ENCODE measurements at regions not wholly inside any gene's neighbourhood (a gene's known extent, or its start where the extent isn't known, plus 50 kb on each side); places are given as distances from the start of the nearest gene placed in this dataset.
"Not testable (repeated sequence)": the region's sequence is repeated elsewhere in the genome, so short reads cannot be mapped to it uniquely, and the experiment has no call there.

- intact Hi-C loops (cut with micrococcal nuclease; ENCODE audit: unreplicated experiment) = no loop called here
- Histone ChIP-seq H3K9me3 (no peaks in the 10 kb centered on the region), H3K36me3 (ENCODE audit: control insufficient read depth, insufficient read depth, low read length) (no peaks in the 10 kb centered on the region), H3K4me3 (ENCODE audit: low read depth, low read length) (no peak overlapping the region), H3K27me3 (replicated peaks; ENCODE audit: control insufficient read depth, insufficient read depth, low read length) (no peaks in the 10 kb centered on the region), H3K4me1 (peaks cover 21% of the 10 kb centered on the region)
- BruUV-seq (replicated peaks) = no TSS peak
- peaks cover 18% of the 10 kb centered on the region for H3K4me1 Mint-ChIP-seq (ENCODE audit: low read depth, unreplicated experiment)
- H3K36me3 Mint-ChIP-seq (ENCODE audit: insufficient read depth, unreplicated experiment) = peaks cover 53% of the 10 kb centered on the region
- H3K27ac Mint-ChIP-seq (ENCODE audit: unreplicated experiment) = peak overlapping the region; percentile 82
- no peak overlapping the region for H3K4me3 Mint-ChIP-seq (ENCODE audit: unreplicated experiment)
- H3K9me3 Mint-ChIP-seq (ENCODE audit: unreplicated experiment) = peaks cover 9% of the 10 kb centered on the region
- ChIA-PET CTCF (no interaction called here), POLR2A (interaction anchor here (0.5 kb wide), 1 partner anchor 670 kb away, joined by 6 read pairs; a partner anchor contains a TSS)
- H3K27me3 Mint-ChIP-seq (ENCODE audit: insufficient read depth, unreplicated experiment) = no peaks in the 10 kb centered on the region
- TF ChIP-seq CTCF (IDR thresholded peaks at IDR 0.05; ENCODE audit: insufficient read depth in 1 of 2, low read depth in 1 of 2, low read length in 1 of 2, severe bottlenecking in 1 of 2, unreplicated experiment in 1 of 2) = no peak
- DNase-seq = no peak
These were observed 95.3 kb downstream of the OR2B2 start for GRCh38 chr6:27816906-27817305.

- no TSS peak for BruUV-seq (replicated peaks)
- H3K27me3 Mint-ChIP-seq (ENCODE audit: insufficient read depth, unreplicated experiment) = no peaks in the 10 kb centered on the region
- no peak for TF ChIP-seq CTCF (IDR thresholded peaks at IDR 0.05; ENCODE audit: insufficient read depth in 1 of 2, low read depth in 1 of 2, low read length in 1 of 2, severe bottlenecking in 1 of 2, unreplicated experiment in 1 of 2)
These were observed 97.4 kb downstream of the OR2B2 start for GRCh38 chr6:27814665-27815424.

GRCh38 chr6:27814415-27814664, 97.9 kb downstream of the OR2B2 start:
- Mint-ChIP-seq H3K4me1 (ENCODE audit: low read depth, unreplicated experiment) (peaks cover 21% of the 10 kb centered on the region), H3K27ac (ENCODE audit: unreplicated experiment) (peak overlapping the region; percentile 97), H3K4me3 (ENCODE audit: unreplicated experiment) (peak overlapping the region; percentile 87), H3K36me3 (ENCODE audit: insufficient read depth, unreplicated experiment) (peaks cover 71% of the 10 kb centered on the region)
- H3K27me3 ChIP-seq (replicated peaks; ENCODE audit: control insufficient read depth, insufficient read depth, low read length); intact Hi-C loops (cut with micrococcal nuclease; ENCODE audit: unreplicated experiment); H3K27me3 Mint-ChIP-seq (ENCODE audit: insufficient read depth, unreplicated experiment); H3K9me3 Mint-ChIP-seq (ENCODE audit: unreplicated experiment); H3K36me3 ChIP-seq (ENCODE audit: control insufficient read depth, insufficient read depth, low read length); H3K9me3 ChIP-seq; DNase-seq: not testable (repeated sequence)
- peaks cover 26% of the 10 kb centered on the region for H3K4me1 ChIP-seq
- POLR2A ChIA-PET = interaction anchor here (0.9 to 2.5 kb wide), 11 partner anchors 10 to 1710 kb away, joined by 3 to 41 read pairs (median 4); a partner anchor contains a TSS
- CTCF ChIA-PET = interaction anchor here (1.1 kb wide), 1 partner anchor 79 kb away, joined by 3 read pairs; a partner anchor contains a TSS
- BruUV-seq (replicated peaks) = TSS peak; percentile 96
- peak overlapping the region; percentile 37 for H3K4me3 ChIP-seq (ENCODE audit: low read depth, low read length)

More at GRCh38 chr6:27814665-27815424, 97.4 kb downstream of the OR2B2 start:
- H3K36me3 Mint-ChIP-seq (ENCODE audit: insufficient read depth, unreplicated experiment) = peaks cover 71% of the 10 kb centered on the region
- CTCF ChIA-PET = interaction anchor here (1.1 kb wide), 1 partner anchor 78 kb away, joined by 3 read pairs; a partner anchor contains a TSS
- H3K9me3 Mint-ChIP-seq (ENCODE audit: unreplicated experiment) = peaks cover 9% of the 10 kb centered on the region
- H3K4me1 Mint-ChIP-seq (ENCODE audit: low read depth, unreplicated experiment) = peaks cover 22% of the 10 kb centered on the region
- Histone ChIP-seq H3K36me3 (ENCODE audit: control insufficient read depth, insufficient read depth, low read length) (no peaks in the 10 kb centered on the region), H3K4me1 (peaks cover 26% of the 10 kb centered on the region), H3K27me3 (replicated peaks; ENCODE audit: control insufficient read depth, insufficient read depth, low read length) (no peaks in the 10 kb centered on the region), H3K4me3 (ENCODE audit: low read depth, low read length) (peak overlapping the region; percentile 28), H3K9me3 (no peaks in the 10 kb centered on the region)
- H3K4me3 Mint-ChIP-seq (ENCODE audit: unreplicated experiment) = peak overlapping the region; percentile 87
- POLR2A ChIA-PET = interaction anchor here (0.8 to 2.5 kb wide), 12 partner anchors 9 to 1710 kb away, joined by 3 to 41 read pairs (median 4); a partner anchor contains a TSS
- peak overlapping the region; percentile 97 for H3K27ac Mint-ChIP-seq (ENCODE audit: unreplicated experiment)
- intact Hi-C loops (cut with micrococcal nuclease; ENCODE audit: unreplicated experiment) = no loop called here
- DNase-seq = peak; percentile 88 to 92
